ENCODE measurements at regions not wholly inside any gene's neighbourhood (a gene's known extent, or its start where the extent isn't known, plus 50 kb on each side); places are given as distances from the start of the nearest gene placed in this dataset.

DNA sequence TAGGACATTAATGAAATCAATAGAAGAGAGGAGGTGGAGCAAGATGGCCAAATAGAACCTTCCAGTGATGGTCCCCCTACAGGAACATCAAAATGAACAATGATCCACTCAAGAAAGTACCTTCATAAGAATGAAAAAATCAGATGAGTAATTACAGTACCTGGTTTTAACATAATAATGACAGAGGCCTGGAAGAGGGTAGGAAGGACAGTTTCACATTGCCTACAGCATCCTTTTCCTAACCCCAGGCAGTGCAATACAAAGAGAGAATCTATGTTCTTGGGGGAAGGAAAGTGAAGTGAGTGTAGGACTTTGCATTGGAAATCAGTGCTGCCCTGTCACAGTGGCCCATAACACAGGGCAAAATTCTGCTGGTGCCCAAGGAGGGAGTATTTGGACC is 81.2 kb upstream of the SPTLC1 start:
- TF ChIP-seq, protein P1, sequence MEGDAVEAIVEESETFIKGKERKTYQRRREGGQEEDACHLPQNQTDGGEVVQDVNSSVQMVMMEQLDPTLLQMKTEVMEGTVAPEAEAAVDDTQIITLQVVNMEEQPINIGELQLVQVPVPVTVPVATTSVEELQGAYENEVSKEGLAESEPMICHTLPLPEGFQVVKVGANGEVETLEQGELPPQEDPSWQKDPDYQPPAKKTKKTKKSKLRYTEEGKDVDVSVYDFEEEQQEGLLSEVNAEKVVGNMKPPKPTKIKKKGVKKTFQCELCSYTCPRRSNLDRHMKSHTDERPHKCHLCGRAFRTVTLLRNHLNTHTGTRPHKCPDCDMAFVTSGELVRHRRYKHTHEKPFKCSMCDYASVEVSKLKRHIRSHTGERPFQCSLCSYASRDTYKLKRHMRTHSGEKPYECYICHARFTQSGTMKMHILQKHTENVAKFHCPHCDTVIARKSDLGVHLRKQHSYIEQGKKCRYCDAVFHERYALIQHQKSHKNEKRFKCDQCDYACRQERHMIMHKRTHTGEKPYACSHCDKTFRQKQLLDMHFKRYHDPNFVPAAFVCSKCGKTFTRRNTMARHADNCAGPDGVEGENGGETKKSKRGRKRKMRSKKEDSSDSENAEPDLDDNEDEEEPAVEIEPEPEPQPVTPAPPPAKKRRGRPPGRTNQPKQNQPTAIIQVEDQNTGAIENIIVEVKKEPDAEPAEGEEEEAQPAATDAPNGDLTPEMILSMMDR (conservative IDR thresholded peaks at IDR 0.05 in 1 of 2, IDR thresholded peaks at IDR 0.05 in 1 of 2; ENCODE audit: low read depth in 1 of 2, low read length in 2 of 2) = no peak
- no peak for TF ChIP-seq EZH2 (IDR thresholded peaks at IDR 0.05; ENCODE audit: low read length, missing control alignments)

All from fibroblast of lung (primary cell).